BLaER1 (cell line): ENCODE measurements at regions not wholly inside any gene's neighbourhood (a gene's known extent, or its start where the extent isn't known, plus 50 kb on each side); places are given as distances from the start of the nearest gene placed in this dataset.

Source experiments
- H3K27ac ChIP-seq: shearing (Covaris generic); formaldehyde crosslinking; 2 replicates; pipeline ENCODE4 v1.8.1; 2022
- H3K27me3 ChIP-seq: shearing (Covaris generic); formaldehyde crosslinking; 2 replicates; pipeline ENCODE4 v1.8.1; 2022
- H3K36me3 ChIP-seq: shearing (Covaris generic); formaldehyde crosslinking; 2 replicates; pipeline ENCODE4 v1.8.1; 2022
- H3K4me1 ChIP-seq: shearing (Covaris generic); formaldehyde crosslinking; 2 replicates; pipeline ENCODE4 v1.8.1; 2022
- H3K4me2 ChIP-seq: shearing (Covaris generic); formaldehyde crosslinking; 2 replicates; pipeline ENCODE4 v1.8.1; 2022
- H3K4me3 ChIP-seq: shearing (Covaris generic); formaldehyde crosslinking; 2 replicates; pipeline ENCODE4 v1.8.1; 2022
- H3K9ac ChIP-seq: shearing (Covaris generic); formaldehyde crosslinking; 2 replicates; pipeline ENCODE4 v1.8.1; 2022
- H3K9me3 ChIP-seq: shearing (Covaris generic); formaldehyde crosslinking; 2 replicates; pipeline ENCODE4 v1.8.1; 2022
- H4K20me1 ChIP-seq: shearing (Covaris generic); formaldehyde crosslinking; 2 replicates; pipeline ENCODE4 v1.8.1; 2022
- Cebpa-rat ChIP-seq: shearing (Covaris generic); IDR thresholded peaks from 2 replicates; pipeline ENCODE4 v1.8.1; 2022

GRCh38 chr3:115348951-115349745 lies 202.1 kb upstream of the ZBTB20 start:
- no peaks in the 10 kb centered on the region for H4K20me1 ChIP-seq
- H3K4me2 ChIP-seq: no peak overlapping the region
- no peak for TF ChIP-seq Cebpa-rat
- no peaks in the 10 kb centered on the region for H3K27me3 ChIP-seq
- no peak overlapping the region for H3K4me3 ChIP-seq
- H3K36me3 ChIP-seq: no peaks in the 10 kb centered on the region
- H3K27ac ChIP-seq: no peak overlapping the region
- no peak overlapping the region for H3K9ac ChIP-seq
- no peaks in the 10 kb centered on the region for H3K4me1 ChIP-seq
- no peaks in the 10 kb centered on the region for H3K9me3 ChIP-seq

- Histone ChIP-seq H3K27ac (no peak overlapping the region), H3K27me3 (no peaks in the 10 kb centered on the region), H3K4me1 (no peaks in the 10 kb centered on the region), H3K4me2 (no peak overlapping the region), H3K4me3 (no peak overlapping the region), H4K20me1 (no peaks in the 10 kb centered on the region), H3K9me3 (no peaks in the 10 kb centered on the region), H3K9ac (no peak overlapping the region), H3K36me3 (no peaks in the 10 kb centered on the region)
- TF ChIP-seq Cebpa-rat: no peak
Measured at GRCh38 chr3:115350606-115351005, 203.5 kb upstream of the ZBTB20 start.

- H3K27ac ChIP-seq: no peak overlapping the region
- H3K4me3 ChIP-seq: no peak overlapping the region
- no peaks in the 10 kb centered on the region for H3K4me1 ChIP-seq
- no peaks in the 10 kb centered on the region for H4K20me1 ChIP-seq
- no peak for TF ChIP-seq Cebpa-rat
- no peak overlapping the region for H3K9ac ChIP-seq
- no peaks in the 10 kb centered on the region for H3K27me3 ChIP-seq
- no peaks in the 10 kb centered on the region for H3K9me3 ChIP-seq
- no peak overlapping the region for H3K4me2 ChIP-seq
- no peaks in the 10 kb centered on the region for H3K36me3 ChIP-seq
Measured at GRCh38 chr3:115351193-115351592, 204.1 kb upstream of the ZBTB20 start.

GRCh38 chr3:115354010-115354409 lies 206.9 kb upstream of the ZBTB20 start:
- no peaks in the 10 kb centered on the region for H3K27me3 ChIP-seq

GRCh38 chr3:115357456-115357855 lies 210.4 kb upstream of the ZBTB20 start:
- Histone ChIP-seq H3K4me2 (no peak overlapping the region), H3K4me1 (no peaks in the 10 kb centered on the region), H3K27me3 (no peaks in the 10 kb centered on the region), H3K9me3 (no peaks in the 10 kb centered on the region), H4K20me1 (no peaks in the 10 kb centered on the region), H3K4me3 (no peak overlapping the region), H3K27ac (no peak overlapping the region), H3K36me3 (no peaks in the 10 kb centered on the region), H3K9ac (no peak overlapping the region)
- TF ChIP-seq Cebpa-rat: no peak

More at GRCh38 chr3:115354010-115354409, 206.9 kb upstream of the ZBTB20 start:
- Histone ChIP-seq H3K27ac (no peak overlapping the region), H3K4me1 (no peaks in the 10 kb centered on the region), H3K4me3 (no peak overlapping the region), H3K36me3 (no peaks in the 10 kb centered on the region), H3K4me2 (no peak overlapping the region), H4K20me1 (no peaks in the 10 kb centered on the region), H3K9ac (no peak overlapping the region), H3K9me3 (no peaks in the 10 kb centered on the region)
- TF ChIP-seq Cebpa-rat: no peak

GRCh38 chr3:115359536-115359935 lies 212.4 kb upstream of the ZBTB20 start:
- Histone ChIP-seq H3K27ac (no peak overlapping the region), H3K27me3 (no peaks in the 10 kb centered on the region), H3K4me1 (no peaks in the 10 kb centered on the region), H3K9me3 (no peaks in the 10 kb centered on the region), H3K36me3 (no peaks in the 10 kb centered on the region), H3K9ac (no peak overlapping the region), H3K4me2 (peak overlapping the region; percentile 23; the same call in 1 of the 2 replicates), H3K4me3 (no peak overlapping the region), H4K20me1 (no peaks in the 10 kb centered on the region)
- TF ChIP-seq Cebpa-rat: no peak

- Histone ChIP-seq H3K27me3 (no peaks in the 10 kb centered on the region), H3K27ac (no peak overlapping the region), H4K20me1 (no peaks in the 10 kb centered on the region), H3K4me1 (no peaks in the 10 kb centered on the region), H3K9me3 (no peaks in the 10 kb centered on the region), H3K36me3 (no peaks in the 10 kb centered on the region), H3K9ac (no peak overlapping the region), H3K4me3 (no peak overlapping the region), H3K4me2 (no peak overlapping the region)
- no peak for TF ChIP-seq Cebpa-rat
Measured at GRCh38 chr3:115361806-115362205, 214.7 kb upstream of the ZBTB20 start.

- Histone ChIP-seq H3K4me2 (no peak overlapping the region), H3K9ac (no peak overlapping the region), H3K36me3 (no peaks in the 10 kb centered on the region), H3K27ac (no peak overlapping the region), H3K4me3 (no peak overlapping the region), H3K4me1 (no peaks in the 10 kb centered on the region), H3K27me3 (no peaks in the 10 kb centered on the region), H3K9me3 (no peaks in the 10 kb centered on the region), H4K20me1 (no peaks in the 10 kb centered on the region)
- TF ChIP-seq Cebpa-rat: no peak
Measured at GRCh38 chr3:115363071-115363470, 216.0 kb upstream of the ZBTB20 start.

GRCh38 chr3:115369021-115369420 lies 221.9 kb upstream of the ZBTB20 start:
- Histone ChIP-seq H3K36me3 (no peaks in the 10 kb centered on the region), H3K27me3 (no peaks in the 10 kb centered on the region), H3K4me2 (no peak overlapping the region), H3K9me3 (no peaks in the 10 kb centered on the region), H3K9ac (no peak overlapping the region), H3K4me3 (no peak overlapping the region), H3K27ac (no peak overlapping the region), H3K4me1 (no peaks in the 10 kb centered on the region), H4K20me1 (no peaks in the 10 kb centered on the region)
- no peak for TF ChIP-seq Cebpa-rat

- no peaks in the 10 kb centered on the region for H3K9me3 ChIP-seq
Measured at GRCh38 chr3:115375362-115375761, 228.3 kb upstream of the ZBTB20 start.

More at GRCh38 chr3:115375362-115375761, 228.3 kb upstream of the ZBTB20 start:
- no peaks in the 10 kb centered on the region for H4K20me1 ChIP-seq
- no peak overlapping the region for H3K4me3 ChIP-seq
- no peaks in the 10 kb centered on the region for H3K36me3 ChIP-seq
- H3K27me3 ChIP-seq: no peaks in the 10 kb centered on the region
- H3K4me1 ChIP-seq: no peaks in the 10 kb centered on the region
- no peak overlapping the region for H3K4me2 ChIP-seq
- no peak for TF ChIP-seq Cebpa-rat
- H3K9ac ChIP-seq: no peak overlapping the region
- H3K27ac ChIP-seq: no peak overlapping the region
